ENCODE measurements at regions not wholly inside any gene's neighbourhood (a gene's known extent, or its start where the extent isn't known, plus 50 kb on each side); places are given as distances from the start of the nearest gene placed in this dataset.

DNA sequence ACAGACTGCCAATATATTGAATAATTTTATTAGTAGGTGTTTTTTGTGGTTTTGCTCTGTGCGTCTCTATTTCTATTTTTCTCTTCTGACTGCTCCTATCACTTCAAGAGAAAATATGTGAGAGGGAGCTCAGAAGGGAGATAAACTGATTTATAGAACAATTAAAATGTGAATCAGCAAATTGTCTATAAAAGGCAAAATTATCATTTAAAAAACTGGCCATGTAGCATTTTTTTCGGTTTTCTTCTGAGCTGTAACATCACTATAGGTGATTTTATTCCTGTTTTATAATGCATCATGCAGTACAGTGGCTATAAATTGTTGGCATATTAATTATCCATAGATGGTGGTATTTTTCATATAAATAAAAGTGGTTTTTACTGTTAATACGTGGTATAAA, 416.5 kb downstream of the DOK5 start:
- TF ChIP-seq, protein P1, sequence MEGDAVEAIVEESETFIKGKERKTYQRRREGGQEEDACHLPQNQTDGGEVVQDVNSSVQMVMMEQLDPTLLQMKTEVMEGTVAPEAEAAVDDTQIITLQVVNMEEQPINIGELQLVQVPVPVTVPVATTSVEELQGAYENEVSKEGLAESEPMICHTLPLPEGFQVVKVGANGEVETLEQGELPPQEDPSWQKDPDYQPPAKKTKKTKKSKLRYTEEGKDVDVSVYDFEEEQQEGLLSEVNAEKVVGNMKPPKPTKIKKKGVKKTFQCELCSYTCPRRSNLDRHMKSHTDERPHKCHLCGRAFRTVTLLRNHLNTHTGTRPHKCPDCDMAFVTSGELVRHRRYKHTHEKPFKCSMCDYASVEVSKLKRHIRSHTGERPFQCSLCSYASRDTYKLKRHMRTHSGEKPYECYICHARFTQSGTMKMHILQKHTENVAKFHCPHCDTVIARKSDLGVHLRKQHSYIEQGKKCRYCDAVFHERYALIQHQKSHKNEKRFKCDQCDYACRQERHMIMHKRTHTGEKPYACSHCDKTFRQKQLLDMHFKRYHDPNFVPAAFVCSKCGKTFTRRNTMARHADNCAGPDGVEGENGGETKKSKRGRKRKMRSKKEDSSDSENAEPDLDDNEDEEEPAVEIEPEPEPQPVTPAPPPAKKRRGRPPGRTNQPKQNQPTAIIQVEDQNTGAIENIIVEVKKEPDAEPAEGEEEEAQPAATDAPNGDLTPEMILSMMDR (IDR thresholded peaks at IDR 0.05; ENCODE audit: poor library complexity), result no peak
- TF ChIP-seq EZH2phosphoT487 (IDR thresholded peaks at IDR 0.05; ENCODE audit: low read depth, severe bottlenecking, unreplicated experiment) (no peak), EZH2 (IDR thresholded peaks at IDR 0.05; ENCODE audit: borderline replicate concordance) (no peak)
- 71% methylated on average over 3 of the region's 3 CpGs for WGBS (ENCODE audit: low lambda C conversion rate, missing lambda C conversion rate)
- Histone ChIP-seq H3K9me3 (ENCODE audit: low read depth) (no peaks in the 10 kb centered on the region), H3K27me3 (no peaks in the 10 kb centered on the region), H3K4me1 (ENCODE audit: insufficient read depth) (no peaks in the 10 kb centered on the region), H3K36me3 (replicated peaks; ENCODE audit: insufficient read depth, low read depth) (no peaks in the 10 kb centered on the region), H3K4me2 (no peak overlapping the region), H2AFZ (no peak overlapping the region), H3K27ac (no peak overlapping the region), H3K4me3 (no peak overlapping the region), H4K20me1 (ENCODE audit: insufficient read depth, poor library complexity, severe bottlenecking) (no peaks in the 10 kb centered on the region), H3K9me2 (replicated peaks; ENCODE audit: insufficient read depth) (no peaks in the 10 kb centered on the region), H3K79me2 (no peaks in the 10 kb centered on the region)
- DNase-seq (ENCODE audit: low spot score), result no peak

DNA sequence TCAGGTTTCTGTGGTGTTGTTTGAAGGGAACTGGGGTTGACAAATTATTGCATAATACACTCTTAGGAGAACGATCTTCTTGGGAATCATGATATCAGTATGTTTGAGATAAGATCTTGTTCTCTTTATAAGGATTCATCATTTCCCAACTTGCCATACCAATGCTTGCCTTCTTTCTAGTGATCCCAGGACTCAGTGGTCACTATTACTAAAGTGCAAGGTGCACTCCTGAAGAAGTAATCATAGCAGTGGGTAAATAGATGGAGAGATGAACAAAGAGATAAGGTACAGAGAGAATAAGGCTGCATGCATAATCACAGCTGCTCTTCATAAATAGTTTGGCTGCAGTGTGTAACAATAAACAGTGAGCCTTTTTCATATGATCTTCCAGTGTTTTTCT, 404.0 kb downstream of the DOK5 start:
- Histone ChIP-seq H4K20me1 (ENCODE audit: insufficient read depth, poor library complexity, severe bottlenecking) (no peaks in the 10 kb centered on the region), H2AFZ (no peak overlapping the region), H3K4me1 (ENCODE audit: insufficient read depth) (no peaks in the 10 kb centered on the region), H3K4me2 (no peak overlapping the region), H3K79me2 (no peaks in the 10 kb centered on the region), H3K4me3 (no peak overlapping the region), H3K9me3 (ENCODE audit: low read depth) (no peaks in the 10 kb centered on the region), H3K36me3 (replicated peaks; ENCODE audit: insufficient read depth, low read depth) (no peaks in the 10 kb centered on the region), H3K9me2 (replicated peaks; ENCODE audit: insufficient read depth) (no peaks in the 10 kb centered on the region), H3K27ac (no peak overlapping the region), H3K27me3 (no peaks in the 10 kb centered on the region)
- DNase-seq (ENCODE audit: low spot score), result no peak
- TF ChIP-seq EZH2 (IDR thresholded peaks at IDR 0.05; ENCODE audit: borderline replicate concordance) (no peak), EZH2phosphoT487 (IDR thresholded peaks at IDR 0.05; ENCODE audit: low read depth, severe bottlenecking, unreplicated experiment) (no peak)
- TF ChIP-seq, protein P1 (IDR thresholded peaks at IDR 0.05; ENCODE audit: poor library complexity), result no peak
- 68% methylated on average over 1 of the region's 1 CpG for WGBS (ENCODE audit: low lambda C conversion rate, missing lambda C conversion rate)

DNA sequence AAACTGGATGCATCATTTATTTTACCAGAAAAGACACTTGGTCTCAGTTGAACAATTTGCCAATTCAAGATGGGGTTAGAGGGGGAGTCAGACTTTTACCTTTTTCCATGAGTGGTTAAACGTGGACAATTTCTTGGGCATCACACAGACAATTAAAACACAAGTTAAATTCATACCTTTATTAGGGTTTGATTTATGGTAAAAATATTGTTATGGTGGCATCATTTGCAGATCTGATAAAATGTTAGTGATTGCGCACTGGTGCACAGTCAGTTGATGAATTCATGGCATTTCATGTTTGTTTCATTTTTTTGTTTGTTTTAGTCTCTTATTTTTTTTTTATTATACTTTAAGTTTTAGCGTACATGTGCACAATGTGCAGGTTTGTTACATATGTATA, 399.9 kb downstream of the DOK5 start:
- Histone ChIP-seq H2AFZ (no peak overlapping the region), H3K4me2 (no peak overlapping the region), H3K27me3 (no peaks in the 10 kb centered on the region), H4K20me1 (ENCODE audit: insufficient read depth, poor library complexity, severe bottlenecking) (no peaks in the 10 kb centered on the region), H3K4me3 (no peak overlapping the region), H3K9me2 (replicated peaks; ENCODE audit: insufficient read depth) (no peaks in the 10 kb centered on the region), H3K27ac (no peak overlapping the region), H3K79me2 (no peaks in the 10 kb centered on the region), H3K9me3 (ENCODE audit: low read depth) (no peaks in the 10 kb centered on the region), H3K4me1 (ENCODE audit: insufficient read depth) (no peaks in the 10 kb centered on the region), H3K36me3 (replicated peaks; ENCODE audit: insufficient read depth, low read depth) (no peaks in the 10 kb centered on the region)
- no peak for DNase-seq (ENCODE audit: low spot score)
- 86% methylated on average over 3 of the region's 3 CpGs for WGBS (ENCODE audit: low lambda C conversion rate, missing lambda C conversion rate)
- TF ChIP-seq EZH2 (IDR thresholded peaks at IDR 0.05; ENCODE audit: borderline replicate concordance) (no peak), EZH2phosphoT487 (IDR thresholded peaks at IDR 0.05; ENCODE audit: low read depth, severe bottlenecking, unreplicated experiment) (no peak)
- TF ChIP-seq, protein P1 (IDR thresholded peaks at IDR 0.05; ENCODE audit: poor library complexity), result no peak

DNA sequence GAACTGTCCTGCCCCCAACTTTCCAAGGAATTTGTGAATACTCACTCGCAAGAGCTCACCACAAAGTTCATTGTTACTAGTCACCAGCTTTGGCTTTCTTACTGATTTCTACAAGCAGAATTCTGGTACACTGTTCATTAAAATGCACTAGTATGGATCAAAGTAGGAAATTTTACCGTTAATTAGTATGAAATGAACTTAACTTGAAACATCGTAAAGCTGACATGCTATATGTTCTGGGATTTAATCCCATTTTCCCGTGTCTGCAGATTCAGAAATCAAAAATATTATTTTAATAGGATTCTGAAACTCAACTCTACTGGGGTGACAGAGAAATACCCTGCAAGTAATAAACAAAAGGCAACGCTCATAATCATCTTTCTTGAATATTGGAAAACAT, 399.3 kb downstream of the DOK5 start:
- Histone ChIP-seq H2AFZ (no peak overlapping the region), H3K79me2 (no peaks in the 10 kb centered on the region), H4K20me1 (ENCODE audit: insufficient read depth, poor library complexity, severe bottlenecking) (no peaks in the 10 kb centered on the region), H3K9me3 (ENCODE audit: low read depth) (no peaks in the 10 kb centered on the region), H3K36me3 (replicated peaks; ENCODE audit: insufficient read depth, low read depth) (no peaks in the 10 kb centered on the region), H3K9me2 (replicated peaks; ENCODE audit: insufficient read depth) (no peaks in the 10 kb centered on the region), H3K4me2 (no peak overlapping the region), H3K27ac (no peak overlapping the region), H3K4me1 (ENCODE audit: insufficient read depth) (no peaks in the 10 kb centered on the region), H3K4me3 (no peak overlapping the region), H3K27me3 (no peaks in the 10 kb centered on the region)
- TF ChIP-seq EZH2 (IDR thresholded peaks at IDR 0.05; ENCODE audit: borderline replicate concordance) (no peak), EZH2phosphoT487 (IDR thresholded peaks at IDR 0.05; ENCODE audit: low read depth, severe bottlenecking, unreplicated experiment) (no peak)
- TF ChIP-seq, protein P1 (IDR thresholded peaks at IDR 0.05; ENCODE audit: poor library complexity), result no peak
- no peak for DNase-seq (ENCODE audit: low spot score)
- WGBS (ENCODE audit: low lambda C conversion rate, missing lambda C conversion rate), result 90% methylated on average over 5 of the region's 5 CpGs
